WI38 (cell line): ENCODE measurements at regions not wholly inside any gene's neighbourhood (a gene's known extent, or its start where the extent isn't known, plus 50 kb on each side); places are given as distances from the start of the nearest gene placed in this dataset.

Experiments
- H3K4me3 ChIP-seq: 2 replicates; pipeline ENCODE4 v1.5.1; 2011; ENCODE audit warnings: low read depth, mild to moderate bottlenecking, control low read depth, low read length
- CTCF ChIP-seq: IDR thresholded peaks from 2 replicates; pipeline ENCODE4 v1.5.1; 2012; ENCODE audit warnings: low read depth, mild to moderate bottlenecking, control low read depth, low read length

GRCh38 chrX:45329217-45329616, 128.5 kb upstream of the DIPK2B start:
- H3K4me3 ChIP-seq: no peak overlapping the region
- TF ChIP-seq CTCF: no peak

- H3K4me3 ChIP-seq: no peak overlapping the region
- no peak for TF ChIP-seq CTCF
Measured at GRCh38 chrX:45324941-45325340, 124.3 kb upstream of the DIPK2B start.

- no peak overlapping the region for H3K4me3 ChIP-seq
- no peak for TF ChIP-seq CTCF
Measured at GRCh38 chrX:45323387-45323786, 122.7 kb upstream of the DIPK2B start.

GRCh38 chrX:45322820-45323219, 122.1 kb upstream of the DIPK2B start:
- H3K4me3 ChIP-seq: no peak overlapping the region
- TF ChIP-seq CTCF: no peak

GRCh38 chrX:45322382-45322781, 121.7 kb upstream of the DIPK2B start:
- no peak overlapping the region for H3K4me3 ChIP-seq
- peak; percentile 51; the same call in 1 of the 2 replicates for TF ChIP-seq CTCF

GRCh38 chrX:45320191-45320590, 119.5 kb upstream of the DIPK2B start:
- no peak overlapping the region for H3K4me3 ChIP-seq
- no peak for TF ChIP-seq CTCF

GRCh38 chrX:45309801-45310200, 109.1 kb upstream of the DIPK2B start:
- H3K4me3 ChIP-seq: no peak overlapping the region

More at GRCh38 chrX:45309801-45310200, 109.1 kb upstream of the DIPK2B start:
- no peak for TF ChIP-seq CTCF
